GM12878 (cell line): ENCODE measurements at regions not wholly inside any gene's neighbourhood (a gene's known extent, or its start where the extent isn't known, plus 50 kb on each side); places are given as distances from the start of the nearest gene placed in this dataset.

Source experiments
- ATAC-seq: fragments of 200-7000 bp; cut with Tn5 transposase; 3 replicates; pipeline ENCODE4 v1.9.1; 2020; ENCODE audit warnings: mild to moderate bottlenecking, moderate library complexity
- BruUV-seq: library from RNA; stranded (reverse); fragments of 400-500 nt; replicated peaks from 2 replicates; lab custom pipeline; 2021; lab: Mats Ljungman, UMichigan
- CTCF ChIA-PET: fragments of 300-600 bp; sonication (Branson Sonifier 250); formaldehyde crosslinking; extraction: SDS; loops from one replicate; lab custom pipeline; 2021; ENCODE audit warnings: inconsistent platforms; lab: Yijun Ruan, JAX
- POLR2A ChIA-PET: fragments of 350-600 bp; formaldehyde crosslinking; extraction: SDS; loops from one replicate; lab custom pipeline; 2021; ENCODE audit warnings: inconsistent platforms; lab: Charles Lee
- RAD21 ChIA-PET: fragments of 300-600 bp; sonication (Branson Sonifier 250); formaldehyde crosslinking; loops from one replicate; lab custom pipeline; 2023; ENCODE audit warnings: antibody characterized with exemption; ENCODE audit not compliant: unreplicated experiment; lab: Charles Lee
- SMC1A ChIA-PET: fragments of 300-600 bp; sonication (Branson Sonifier 250); formaldehyde crosslinking; loops from one replicate; lab custom pipeline; 2023; ENCODE audit not compliant: unreplicated experiment, uncharacterized antibody; lab: Charles Lee
- DNase-seq: peaks from one replicate; pipeline ENCODE4 v3.0.0-alpha.2; 2011; ENCODE audit warnings: low read depth, low spot score
- FAIRE-seq: peaks from 3 replicates; lab custom pipeline; 2011; peaks lifted over from hg19 to GRCh38; lab: Jason Lieb, UNC
- H2AFZ ChIP-seq: 2 replicates; pipeline ENCODE4 v1.6.0; 2011; ENCODE audit warnings: low read depth, low read length, control low read depth; ENCODE audit not compliant: control insufficient read depth
- H3K27ac ChIP-seq: 2 replicates; pipeline ENCODE4 v1.5.1; 2011; ENCODE audit warnings: control low read depth; ENCODE audit not compliant: control insufficient read depth, insufficient read depth
- H3K27me3 ChIP-seq, 2 experiments: replicated peaks in 1 of 2; 2 replicates each; pipeline versions ENCODE4 v1.6.0 to v1.6.1; 2011; ENCODE audit warnings: low read length in 1 of 2; ENCODE audit not compliant: control insufficient read depth in 2 of 2, insufficient read depth in 2 of 2
- H3K36me3 ChIP-seq, 2 experiments: 2 replicates each; pipeline ENCODE4 v1.5.1; 2011; ENCODE audit warnings: low read length in 1 of 2; ENCODE audit not compliant: control insufficient read depth in 2 of 2, insufficient read depth in 2 of 2
- H3K4me1 ChIP-seq: 2 replicates; pipeline ENCODE4 v1.6.1; 2011; ENCODE audit warnings: mild to moderate bottlenecking, low read length, moderate library complexity, mixed read lengths; ENCODE audit not compliant: control insufficient read depth, insufficient read depth
- H3K4me2 ChIP-seq: 2 replicates; pipeline ENCODE4 v1.6.0; 2011; ENCODE audit warnings: control low read depth; ENCODE audit not compliant: control insufficient read depth, insufficient read depth
- H3K4me3 ChIP-seq: fragments of 200-600 bp; sonication (generic); 2 replicates; pipeline ENCODE4 v1.5.1; 2016
- H3K79me2 ChIP-seq: 2 replicates; pipeline ENCODE4 v1.6.0; 2011; ENCODE audit warnings: low read length; ENCODE audit not compliant: control insufficient read depth, insufficient read depth
- H3K9ac ChIP-seq: 2 replicates; pipeline ENCODE4 v1.8.0; 2011; ENCODE audit warnings: low read length, control low read depth, mixed read lengths; ENCODE audit not compliant: control insufficient read depth, insufficient read depth
- H3K9me3 ChIP-seq: replicated peaks from 3 replicates; pipeline ENCODE4 v1.5.1; 2011; ENCODE audit warnings: mild to moderate bottlenecking, low read length; ENCODE audit not compliant: control insufficient read depth, insufficient read depth
- H4K20me1 ChIP-seq: 2 replicates; pipeline ENCODE4 v1.6.0; 2011; ENCODE audit not compliant: control insufficient read depth, insufficient read depth
- EP300 ChIP-seq, 2 experiments: fragments of 150-350 bp in 1 of 2; IDR thresholded peaks; 2 replicates each; pipeline ENCODE4 v1.6.1; 2011 to 2012; ENCODE audit warnings: low read depth in 2 of 2, low read length in 2 of 2, borderline replicate concordance in 1 of 2, improper control_type of control experiment in 1 of 2, inconsistent platforms in 1 of 2; ENCODE audit not compliant: control insufficient read depth in 1 of 2
- GATAD2B ChIP-seq: fragments of 450-650 bp; conservative IDR thresholded peaks from 2 replicates; pipeline ENCODE4 v1.6.1; 2017; ENCODE audit warnings: low read depth, mild to moderate bottlenecking, moderate library complexity
- HDAC6 ChIP-seq: fragments of 200-600 bp; sonication (generic); IDR thresholded peaks from one replicate; pipeline ENCODE4 v1.8.0; 2017; ENCODE audit warnings: antibody characterized with exemption; ENCODE audit not compliant: unreplicated experiment
- NR2C2 ChIP-seq: IDR thresholded peaks from 2 replicates; pipeline ENCODE4 v1.6.1; 2011; ENCODE audit warnings: borderline replicate concordance, low read depth; ENCODE audit not compliant: control insufficient read depth, insufficient read length
- TCF3 ChIP-seq: IDR thresholded peaks from 2 replicates; pipeline ENCODE4 v1.6.1; 2012; ENCODE audit warnings: low read depth, mild to moderate bottlenecking, low read length, borderline replicate concordance; ENCODE audit not compliant: insufficient read depth
- ZNF217 ChIP-seq: fragments of 450-650 bp; IDR thresholded peaks from 2 replicates; pipeline ENCODE4 v1.6.1; 2017; ENCODE audit warnings: antibody characterized with exemption, mild to moderate bottlenecking
- WGBS: methylation state at CpG from one replicate; pipeline ENCODE4 v1.1.6; 2016; ENCODE audit warnings: low lambda C conversion rate; ENCODE audit not compliant: insufficient replicate concordance, insufficient coverage; ENCODE audit errors: missing lambda C conversion rate; 5-methylcytosine and 5-hydroxymethylcytosine counted together
- in situ Hi-C: fragments of 300-500 bp; cut with MboI; formaldehyde crosslinking; loops from 9 replicates; pipeline ENCODE4 v1.14.3; 2018; ENCODE audit warnings: mixed read lengths
- intact Hi-C: fragments of 100-400 bp; cut with micrococcal nuclease; formaldehyde crosslinking; loops from one replicate; pipeline ENCODE4 v1.14.2; 2022; ENCODE audit not compliant: unreplicated experiment
- TF ChIP-seq, protein P1 (sequence below): fragments of 450-650 bp; formaldehyde crosslinking; IDR thresholded peaks from 2 replicates; pipeline ENCODE4 v1.5.0; 2022; ENCODE audit warnings: mild to moderate bottlenecking, missing genetic modification characterization
- TF ChIP-seq, protein P2 (sequence below): fragments of 450-650 bp; IDR thresholded peaks from 2 replicates; pipeline ENCODE4 v1.6.1; 2017; ENCODE audit warnings: mild to moderate bottlenecking, moderate library complexity
- TF ChIP-seq, protein P3 (sequence below): fragments of 450-650 bp; IDR thresholded peaks from 2 replicates; pipeline ENCODE4 v1.6.1; 2018; ENCODE audit warnings: mild to moderate bottlenecking, low read depth, moderate library complexity; ENCODE audit not compliant: partially characterized antibody

GRCh38 chr13:73517766-73518165 is 459.0 kb downstream of the KLF5 start:
- in situ Hi-C loops (no loop called here), intact Hi-C loops (no loop called here)
- ATAC-seq, result no peak
- TF ChIP-seq, protein P1, sequence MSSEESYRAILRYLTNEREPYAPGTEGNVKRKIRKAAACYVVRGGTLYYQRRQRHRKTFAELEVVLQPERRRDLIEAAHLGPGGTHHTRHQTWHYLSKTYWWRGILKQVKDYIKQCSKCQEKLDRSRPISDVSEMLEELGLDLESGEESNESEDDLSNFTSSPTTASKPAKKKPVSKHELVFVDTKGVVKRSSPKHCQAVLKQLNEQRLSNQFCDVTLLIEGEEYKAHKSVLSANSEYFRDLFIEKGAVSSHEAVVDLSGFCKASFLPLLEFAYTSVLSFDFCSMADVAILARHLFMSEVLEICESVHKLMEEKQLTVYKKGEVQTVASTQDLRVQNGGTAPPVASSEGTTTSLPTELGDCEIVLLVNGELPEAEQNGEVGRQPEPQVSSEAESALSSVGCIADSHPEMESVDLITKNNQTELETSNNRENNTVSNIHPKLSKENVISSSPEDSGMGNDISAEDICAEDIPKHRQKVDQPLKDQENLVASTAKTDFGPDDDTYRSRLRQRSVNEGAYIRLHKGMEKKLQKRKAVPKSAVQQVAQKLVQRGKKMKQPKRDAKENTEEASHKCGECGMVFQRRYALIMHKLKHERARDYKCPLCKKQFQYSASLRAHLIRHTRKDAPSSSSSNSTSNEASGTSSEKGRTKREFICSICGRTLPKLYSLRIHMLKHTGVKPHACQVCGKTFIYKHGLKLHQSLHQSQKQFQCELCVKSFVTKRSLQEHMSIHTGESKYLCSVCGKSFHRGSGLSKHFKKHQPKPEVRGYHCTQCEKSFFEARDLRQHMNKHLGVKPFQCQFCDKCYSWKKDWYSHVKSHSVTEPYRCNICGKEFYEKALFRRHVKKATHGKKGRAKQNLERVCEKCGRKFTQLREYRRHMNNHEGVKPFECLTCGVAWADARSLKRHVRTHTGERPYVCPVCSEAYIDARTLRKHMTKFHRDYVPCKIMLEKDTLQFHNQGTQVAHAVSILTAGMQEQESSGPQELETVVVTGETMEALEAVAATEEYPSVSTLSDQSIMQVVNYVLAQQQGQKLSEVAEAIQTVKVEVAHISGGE (CRISPR knock-in tag), result no peak
- TF ChIP-seq GATAD2B (no peak), ZNF217 (no peak), NR2C2 (no peak), EP300 (IDR thresholded peaks at IDR 0.05; ENCODE audit: borderline replicate concordance in 1 of 2, control insufficient read depth in 1 of 2, low read depth in 2 of 2, low read length in 2 of 2) (no peak), HDAC6 (no peak), TCF3 (no peak)
- TF ChIP-seq, protein P2, sequence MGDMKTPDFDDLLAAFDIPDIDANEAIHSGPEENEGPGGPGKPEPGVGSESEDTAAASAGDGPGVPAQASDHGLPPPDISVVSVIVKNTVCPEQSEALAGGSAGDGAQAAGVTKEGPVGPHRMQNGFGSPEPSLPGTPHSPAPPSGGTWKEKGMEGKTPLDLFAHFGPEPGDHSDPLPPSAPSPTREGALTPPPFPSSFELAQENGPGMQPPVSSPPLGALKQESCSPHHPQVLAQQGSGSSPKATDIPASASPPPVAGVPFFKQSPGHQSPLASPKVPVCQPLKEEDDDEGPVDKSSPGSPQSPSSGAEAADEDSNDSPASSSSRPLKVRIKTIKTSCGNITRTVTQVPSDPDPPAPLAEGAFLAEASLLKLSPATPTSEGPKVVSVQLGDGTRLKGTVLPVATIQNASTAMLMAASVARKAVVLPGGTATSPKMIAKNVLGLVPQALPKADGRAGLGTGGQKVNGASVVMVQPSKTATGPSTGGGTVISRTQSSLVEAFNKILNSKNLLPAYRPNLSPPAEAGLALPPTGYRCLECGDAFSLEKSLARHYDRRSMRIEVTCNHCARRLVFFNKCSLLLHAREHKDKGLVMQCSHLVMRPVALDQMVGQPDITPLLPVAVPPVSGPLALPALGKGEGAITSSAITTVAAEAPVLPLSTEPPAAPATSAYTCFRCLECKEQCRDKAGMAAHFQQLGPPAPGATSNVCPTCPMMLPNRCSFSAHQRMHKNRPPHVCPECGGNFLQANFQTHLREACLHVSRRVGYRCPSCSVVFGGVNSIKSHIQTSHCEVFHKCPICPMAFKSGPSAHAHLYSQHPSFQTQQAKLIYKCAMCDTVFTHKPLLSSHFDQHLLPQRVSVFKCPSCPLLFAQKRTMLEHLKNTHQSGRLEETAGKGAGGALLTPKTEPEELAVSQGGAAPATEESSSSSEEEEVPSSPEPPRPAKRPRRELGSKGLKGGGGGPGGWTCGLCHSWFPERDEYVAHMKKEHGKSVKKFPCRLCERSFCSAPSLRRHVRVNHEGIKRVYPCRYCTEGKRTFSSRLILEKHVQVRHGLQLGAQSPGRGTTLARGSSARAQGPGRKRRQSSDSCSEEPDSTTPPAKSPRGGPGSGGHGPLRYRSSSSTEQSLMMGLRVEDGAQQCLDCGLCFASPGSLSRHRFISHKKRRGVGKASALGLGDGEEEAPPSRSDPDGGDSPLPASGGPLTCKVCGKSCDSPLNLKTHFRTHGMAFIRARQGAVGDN, result no peak
- TF ChIP-seq, protein P3, sequence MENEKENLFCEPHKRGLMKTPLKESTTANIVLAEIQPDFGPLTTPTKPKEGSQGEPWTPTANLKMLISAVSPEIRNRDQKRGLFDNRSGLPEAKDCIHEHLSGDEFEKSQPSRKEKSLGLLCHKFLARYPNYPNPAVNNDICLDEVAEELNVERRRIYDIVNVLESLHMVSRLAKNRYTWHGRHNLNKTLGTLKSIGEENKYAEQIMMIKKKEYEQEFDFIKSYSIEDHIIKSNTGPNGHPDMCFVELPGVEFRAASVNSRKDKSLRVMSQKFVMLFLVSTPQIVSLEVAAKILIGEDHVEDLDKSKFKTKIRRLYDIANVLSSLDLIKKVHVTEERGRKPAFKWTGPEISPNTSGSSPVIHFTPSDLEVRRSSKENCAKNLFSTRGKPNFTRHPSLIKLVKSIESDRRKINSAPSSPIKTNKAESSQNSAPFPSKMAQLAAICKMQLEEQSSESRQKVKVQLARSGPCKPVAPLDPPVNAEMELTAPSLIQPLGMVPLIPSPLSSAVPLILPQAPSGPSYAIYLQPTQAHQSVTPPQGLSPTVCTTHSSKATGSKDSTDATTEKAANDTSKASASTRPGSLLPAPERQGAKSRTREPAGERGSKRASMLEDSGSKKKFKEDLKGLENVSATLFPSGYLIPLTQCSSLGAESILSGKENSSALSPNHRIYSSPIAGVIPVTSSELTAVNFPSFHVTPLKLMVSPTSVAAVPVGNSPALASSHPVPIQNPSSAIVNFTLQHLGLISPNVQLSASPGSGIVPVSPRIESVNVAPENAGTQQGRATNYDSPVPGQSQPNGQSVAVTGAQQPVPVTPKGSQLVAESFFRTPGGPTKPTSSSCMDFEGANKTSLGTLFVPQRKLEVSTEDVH, result no peak

More at GRCh38 chr13:73517766-73518165, 459.0 kb downstream of the KLF5 start:
- 0% methylated on average over 1 of the region's 1 CpG for WGBS
- Histone ChIP-seq H3K9me3 (no peaks in the 10 kb centered on the region), H3K36me3 (no peaks in the 10 kb centered on the region), H3K4me2 (no peak overlapping the region), H3K27ac (no peak overlapping the region), H3K79me2 (no peaks in the 10 kb centered on the region), H3K27me3 (no peaks in the 10 kb centered on the region), H3K4me3 (no peak overlapping the region), H4K20me1 (no peaks in the 10 kb centered on the region), H3K9ac (no peak overlapping the region), H2AFZ (no peak overlapping the region), H3K4me1 (no peaks in the 10 kb centered on the region)
- BruUV-seq, result no TSS peak
- SMC1A ChIA-PET, result no interaction called here
- POLR2A ChIA-PET, result no interaction called here
- RAD21 ChIA-PET, result no interaction called here
- CTCF ChIA-PET, result no interaction called here
- no peak for DNase-seq
- no peak for FAIRE-seq
